DND-41 (cell line): ENCODE measurements at regions not wholly inside any gene's neighbourhood (a gene's known extent, or its start where the extent isn't known, plus 50 kb on each side); places are given as distances from the start of the nearest gene placed in this dataset.

Experiments used
- ATAC-seq: fragments of 200-7000 bp; cut with Tn5 transposase; 3 replicates; pipeline ENCODE4 v1.9.1; 2021; ENCODE audit warnings: low read depth; ENCODE audit not compliant: insufficient read depth
- DNase-seq: peaks from one replicate; pipeline ENCODE4 v3.0.0-alpha.2; 2020
- H2AFZ ChIP-seq: 2 replicates; pipeline ENCODE4 v1.6.0; 2012; ENCODE audit warnings: low read depth, low read length
- H3K27ac ChIP-seq: 2 replicates; pipeline ENCODE4 v1.5.1; 2012; ENCODE audit warnings: low read length, inconsistent platforms
- H3K27me3 ChIP-seq: fragments of 200-600 bp; sonication (generic); 2 replicates; pipeline ENCODE4 v1.6.0; 2012; ENCODE audit warnings: low read length, mild to moderate bottlenecking, inconsistent platforms; ENCODE audit not compliant: insufficient read depth, poor library complexity
- H3K36me3 ChIP-seq: 2 replicates; pipeline ENCODE4 v1.5.1; 2012; ENCODE audit warnings: low read length, inconsistent platforms; ENCODE audit not compliant: insufficient read depth
- H3K4me1 ChIP-seq: 2 replicates; pipeline ENCODE4 v1.5.1; 2012; ENCODE audit warnings: mild to moderate bottlenecking, low read length; ENCODE audit not compliant: insufficient read depth
- H3K4me2 ChIP-seq: 2 replicates; pipeline ENCODE4 v1.6.0; 2012; ENCODE audit warnings: mild to moderate bottlenecking, moderate library complexity, low read length, inconsistent platforms; ENCODE audit not compliant: insufficient read depth
- H3K4me3 ChIP-seq, 2 experiments: fragments of 200-600 bp in 1 of 2; shearing (Covaris generic) in 1 of 2; 2 replicates each; pipeline ENCODE4 v1.5.1; 2012 to 2016; ENCODE audit warnings: inconsistent platforms in 2 of 2, low read length in 2 of 2, mild to moderate bottlenecking in 2 of 2, low read depth in 1 of 2, moderate library complexity in 1 of 2
- H3K79me2 ChIP-seq: 2 replicates; pipeline ENCODE4 v1.6.0; 2012; ENCODE audit warnings: low read length, inconsistent platforms; ENCODE audit not compliant: insufficient read depth
- H3K9ac ChIP-seq: 2 replicates; pipeline ENCODE4 v1.6.0; 2012; ENCODE audit warnings: low read depth, mild to moderate bottlenecking, inconsistent platforms, low read length, moderate library complexity
- H3K9me3 ChIP-seq: 2 replicates; pipeline ENCODE4 v1.5.1; 2012; ENCODE audit warnings: low read length, moderate library complexity, mild to moderate bottlenecking, inconsistent platforms; ENCODE audit not compliant: insufficient read depth, severe bottlenecking
- H4K20me1 ChIP-seq: 2 replicates; pipeline ENCODE4 v1.6.0; 2012; ENCODE audit warnings: low read length; ENCODE audit not compliant: insufficient read depth
- EZH2 ChIP-seq: IDR thresholded peaks from 3 replicates; pipeline ENCODE4 v1.6.1; 2012; ENCODE audit warnings: borderline replicate concordance, low read depth, mild to moderate bottlenecking, moderate library complexity, low read length, inconsistent platforms; ENCODE audit not compliant: severe bottlenecking
- TF ChIP-seq, protein P1 (sequence below): IDR thresholded peaks from 2 replicates; pipeline ENCODE4 v1.5.1; 2012; ENCODE audit warnings: borderline replicate concordance, low read length, moderate library complexity, mild to moderate bottlenecking; ENCODE audit not compliant: poor library complexity, severe bottlenecking; ENCODE audit errors: extremely low read depth

DNA sequence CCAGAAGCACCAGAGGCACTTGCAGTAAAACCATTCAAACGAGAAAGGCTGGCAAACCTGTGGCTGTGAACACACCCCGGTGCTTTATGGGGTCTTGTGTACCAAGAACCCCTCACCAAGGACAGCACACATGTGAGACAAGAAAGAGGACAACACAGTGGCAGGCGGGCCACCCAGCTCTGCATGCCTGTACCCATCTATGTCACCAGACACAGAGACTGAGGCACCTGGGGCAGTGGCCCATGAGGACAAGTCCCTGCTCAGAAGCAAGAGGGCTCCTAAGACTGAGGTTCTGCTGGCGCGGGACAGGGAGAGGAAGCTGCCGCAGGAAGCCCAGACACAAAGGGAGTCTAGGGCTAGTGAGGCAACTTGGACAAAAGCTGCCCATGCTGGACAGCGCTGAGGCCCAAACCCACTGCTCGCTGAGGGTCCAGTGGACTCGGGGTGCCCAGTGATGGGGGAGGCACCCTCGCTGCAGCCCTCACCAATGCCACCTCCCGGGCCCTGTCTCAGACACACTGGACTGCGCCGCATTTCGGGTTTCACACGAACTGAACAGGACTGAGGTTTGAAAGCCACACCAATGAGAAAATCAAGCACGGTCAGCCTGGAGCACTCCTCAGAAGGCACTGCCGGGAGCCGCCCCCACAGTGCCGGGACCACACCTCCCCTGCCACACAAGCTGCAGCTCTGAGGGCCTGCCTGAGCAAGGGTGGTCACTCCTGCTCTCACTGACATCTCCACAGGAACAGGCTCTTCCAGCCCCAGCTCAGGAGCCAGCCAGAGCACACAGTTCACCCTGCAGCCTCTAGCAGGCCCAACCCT, 232.7 kb downstream of the TUBA3C start:
- no peak overlapping the region for H3K4me2 ChIP-seq
- DNase-seq (no peak), ATAC-seq (no peak)
- H3K27ac ChIP-seq = no peak overlapping the region
- H3K36me3 ChIP-seq = no peaks in the 10 kb centered on the region
- no peak overlapping the region for H3K4me3 ChIP-seq
- H4K20me1 ChIP-seq = no peaks in the 10 kb centered on the region
- no peaks in the 10 kb centered on the region for H3K79me2 ChIP-seq
- no peaks in the 10 kb centered on the region for H3K4me1 ChIP-seq
- no peak overlapping the region for H3K9ac ChIP-seq
- no peaks in the 10 kb centered on the region for H3K27me3 ChIP-seq
- H3K9me3 ChIP-seq = peaks cover 30% of the 10 kb centered on the region
- TF ChIP-seq EZH2 = no peak
- TF ChIP-seq, protein P1, sequence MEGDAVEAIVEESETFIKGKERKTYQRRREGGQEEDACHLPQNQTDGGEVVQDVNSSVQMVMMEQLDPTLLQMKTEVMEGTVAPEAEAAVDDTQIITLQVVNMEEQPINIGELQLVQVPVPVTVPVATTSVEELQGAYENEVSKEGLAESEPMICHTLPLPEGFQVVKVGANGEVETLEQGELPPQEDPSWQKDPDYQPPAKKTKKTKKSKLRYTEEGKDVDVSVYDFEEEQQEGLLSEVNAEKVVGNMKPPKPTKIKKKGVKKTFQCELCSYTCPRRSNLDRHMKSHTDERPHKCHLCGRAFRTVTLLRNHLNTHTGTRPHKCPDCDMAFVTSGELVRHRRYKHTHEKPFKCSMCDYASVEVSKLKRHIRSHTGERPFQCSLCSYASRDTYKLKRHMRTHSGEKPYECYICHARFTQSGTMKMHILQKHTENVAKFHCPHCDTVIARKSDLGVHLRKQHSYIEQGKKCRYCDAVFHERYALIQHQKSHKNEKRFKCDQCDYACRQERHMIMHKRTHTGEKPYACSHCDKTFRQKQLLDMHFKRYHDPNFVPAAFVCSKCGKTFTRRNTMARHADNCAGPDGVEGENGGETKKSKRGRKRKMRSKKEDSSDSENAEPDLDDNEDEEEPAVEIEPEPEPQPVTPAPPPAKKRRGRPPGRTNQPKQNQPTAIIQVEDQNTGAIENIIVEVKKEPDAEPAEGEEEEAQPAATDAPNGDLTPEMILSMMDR = no peak
- H2AFZ ChIP-seq = no peak overlapping the region

DNA sequence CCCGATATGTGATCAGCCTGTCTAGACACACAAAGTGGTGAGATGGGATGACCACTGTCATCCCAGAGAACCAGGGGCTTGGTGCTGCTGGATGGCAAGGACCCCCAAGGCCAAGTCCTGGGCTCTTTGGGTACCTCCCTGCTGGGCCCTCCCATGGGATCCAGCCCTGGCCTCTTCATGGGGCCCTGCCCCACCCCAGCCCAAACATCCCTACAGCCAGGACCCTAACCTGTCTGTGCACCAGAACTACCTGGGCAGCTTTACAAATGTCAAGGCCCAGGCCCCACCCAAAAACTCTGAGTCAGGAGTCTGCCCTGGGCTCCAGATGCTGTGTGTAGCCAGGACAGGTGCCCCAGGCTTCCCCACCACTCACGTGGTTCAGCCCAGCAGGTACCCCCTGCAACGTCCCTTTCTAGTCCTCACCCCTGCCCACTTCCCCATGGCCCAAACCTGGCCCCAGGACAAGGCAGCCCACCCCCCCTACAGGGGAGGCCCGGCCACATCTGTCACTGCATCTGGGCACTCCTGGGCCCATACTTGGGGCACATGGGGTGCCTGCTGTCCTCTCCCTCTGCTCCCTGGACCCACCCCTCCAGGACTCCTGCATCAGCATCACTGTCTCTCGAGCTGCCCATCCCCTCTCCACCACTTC, 233.5 kb downstream of the TUBA3C start:
- Histone ChIP-seq H3K27ac (no peak overlapping the region), H3K36me3 (no peaks in the 10 kb centered on the region), H3K4me1 (no peaks in the 10 kb centered on the region), H3K27me3 (no peaks in the 10 kb centered on the region), H3K4me3 (no peak overlapping the region), H2AFZ (no peak overlapping the region), H3K9ac (no peak overlapping the region), H4K20me1 (no peaks in the 10 kb centered on the region), H3K79me2 (no peaks in the 10 kb centered on the region), H3K4me2 (no peak overlapping the region), H3K9me3 (peaks cover 30% of the 10 kb centered on the region)
- TF ChIP-seq, protein P1 = no peak
- TF ChIP-seq EZH2 = no peak
- DNase-seq (no peak), ATAC-seq (no peak)

DNA sequence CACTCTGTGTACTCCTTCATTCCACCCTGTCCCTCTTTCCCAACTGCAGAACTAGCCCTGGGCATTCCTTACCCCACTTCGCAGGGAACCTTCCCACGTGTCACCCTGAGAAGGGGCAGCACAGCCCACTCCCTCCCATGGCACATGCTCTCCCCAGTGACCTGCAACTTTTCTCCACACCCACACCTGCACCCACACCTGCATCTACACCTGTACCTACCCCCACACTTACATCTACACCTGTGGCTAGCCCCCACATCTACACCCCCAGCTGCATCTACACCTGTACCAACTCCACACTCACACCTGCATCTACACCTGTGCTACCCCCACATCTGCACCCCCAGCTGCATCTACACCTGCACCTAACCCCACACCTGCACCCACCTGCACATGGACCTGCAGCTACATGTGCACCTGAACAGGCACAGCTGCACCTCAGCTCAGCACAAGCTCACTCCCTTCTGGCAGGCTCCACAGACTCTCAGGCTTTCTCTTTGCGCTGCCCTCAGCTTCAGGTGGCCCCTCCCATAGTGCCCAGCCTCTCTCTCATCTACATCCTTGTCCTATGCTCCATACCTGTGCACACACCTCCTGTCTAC, 234.1 kb downstream of the TUBA3C start:
- H3K4me3 ChIP-seq = no peak overlapping the region
- no peak overlapping the region for H3K4me2 ChIP-seq
- H3K27ac ChIP-seq = no peak overlapping the region
- H2AFZ ChIP-seq = no peak overlapping the region
- H3K36me3 ChIP-seq = no peaks in the 10 kb centered on the region
- ATAC-seq (no peak), DNase-seq (no peak)
- no peaks in the 10 kb centered on the region for H3K4me1 ChIP-seq
- no peaks in the 10 kb centered on the region for H3K27me3 ChIP-seq
- peaks cover 30% of the 10 kb centered on the region for H3K9me3 ChIP-seq
- TF ChIP-seq, protein P1 = no peak
- TF ChIP-seq EZH2 = no peak
- H3K9ac ChIP-seq = no peak overlapping the region
- no peaks in the 10 kb centered on the region for H4K20me1 ChIP-seq
- H3K79me2 ChIP-seq = no peaks in the 10 kb centered on the region
